ENCODE measurements at regions not wholly inside any gene's neighbourhood (a gene's known extent, or its start where the extent isn't known, plus 50 kb on each side); places are given as distances from the start of the nearest gene placed in this dataset.

DNA sequence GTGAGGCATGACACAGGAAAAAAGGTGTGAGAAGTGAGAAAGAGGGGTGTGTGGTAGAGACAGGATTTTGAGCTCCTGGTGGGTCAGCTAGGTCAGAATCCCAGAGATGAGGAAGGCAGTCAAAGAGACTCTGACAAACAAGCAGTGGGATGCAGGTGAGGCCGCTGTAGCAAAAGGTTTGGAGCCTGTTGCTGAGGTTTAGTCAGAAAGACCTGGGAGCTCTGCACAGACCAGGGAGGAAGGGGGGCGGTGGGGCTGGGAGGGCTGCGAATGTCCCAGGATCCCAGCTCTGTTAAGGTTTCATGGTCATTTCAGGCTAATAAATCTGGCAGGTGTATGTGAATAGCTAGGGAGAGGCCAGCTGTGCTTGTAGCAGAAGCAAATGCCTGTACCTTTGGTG lies 373.9 kb upstream of the SYNCRIP start:
- TF ChIP-seq HDGF (IDR thresholded peaks at IDR 0.05; ENCODE audit: borderline replicate concordance), result no peak
- TF ChIP-seq BHLHE40 (IDR thresholded peaks at IDR 0.05; ENCODE audit: borderline replicate concordance), result no peak
- TF ChIP-seq L3MBTL2 (conservative IDR thresholded peaks at IDR 0.05), result no peak
- TF ChIP-seq NFRKB (IDR thresholded peaks at IDR 0.05), result no peak
- TF ChIP-seq FOXK2 (IDR thresholded peaks at IDR 0.05), result no peak
- TF ChIP-seq SP1 (IDR thresholded peaks at IDR 0.05), result no peak
- TF ChIP-seq PKNOX1 (IDR thresholded peaks at IDR 0.05), result no peak
- TF ChIP-seq FOXM1 (IDR thresholded peaks at IDR 0.05; ENCODE audit: borderline replicate concordance), result no peak
- no peak for TF ChIP-seq TARDBP (IDR thresholded peaks at IDR 0.05)
- TF ChIP-seq ZNF384 (IDR thresholded peaks at IDR 0.05), result no peak

All from HEK293T (cell line).